HCT116 (cell line): ENCODE measurements at regions not wholly inside any gene's neighbourhood (a gene's known extent, or its start where the extent isn't known, plus 50 kb on each side); places are given as distances from the start of the nearest gene placed in this dataset.

Experiments
- ATAC-seq: fragments of 200-7000 bp; cut with Tn5 transposase; 2 replicates; pipeline ENCODE4 v1.9.1; 2020; ENCODE audit warnings: mild to moderate bottlenecking, moderate library complexity
- BruUV-seq: library from RNA; stranded (reverse); fragments of 400-500 nt; replicated peaks from 2 replicates; lab custom pipeline; 2021; lab: Mats Ljungman, UMichigan
- CTCF ChIA-PET: fragments of 300-600 bp; sonication (Branson Sonifier 250); formaldehyde crosslinking; loops from one replicate; lab custom pipeline; 2021; ENCODE audit warnings: antibody characterized with exemption; lab: Charles Lee
- POLR2A ChIA-PET: fragments of 300-600, 350-600 bp; sonication (Branson Sonifier 250); formaldehyde crosslinking; loops from one replicate; lab custom pipeline; 2021; ENCODE audit warnings: antibody characterized with exemption; lab: Charles Lee
- RAD21 ChIA-PET, 2 experiments: fragments of 300-600 bp; sonication (Branson Sonifier 250); formaldehyde crosslinking; loops; one replicate each; lab custom pipeline; 2023; ENCODE audit warnings: low total read pairs in 2 of 2; ENCODE audit not compliant: uncharacterized antibody in 2 of 2, unreplicated experiment in 2 of 2, low non-redundant PET in 1 of 2; lab: Charles Lee
- DNase-seq: peaks from one replicate; pipeline ENCODE4 v3.0.0-alpha.2; 2010; ENCODE audit warnings: low read depth, low spot score
- H2AFZ ChIP-seq: fragments of 200-600 bp; shearing (Covaris generic), sonication (generic); 2 replicates; pipeline ENCODE4 v1.6.1; 2017; ENCODE audit warnings: low read depth, mixed run types, mixed read lengths, antibody characterized with exemption, low read length; ENCODE audit not compliant: poor library complexity, severe bottlenecking
- H3K27ac ChIP-seq: 2 replicates; pipeline ENCODE4 v1.5.1; 2012; ENCODE audit warnings: low read depth, low read length
- H3K27me3 ChIP-seq: fragments of 200-600 bp; sonication (generic); 2 replicates; pipeline ENCODE4 v1.6.1; 2016; ENCODE audit warnings: mixed run types, low read length, mixed read lengths; ENCODE audit not compliant: insufficient read depth
- H3K36me3 ChIP-seq, 2 experiments: fragments of 200-500 bp in 1 of 2; fragments of 200-600 bp in 1 of 2; sonication (Bioruptor generic) in 1 of 2; sonication (generic) in 1 of 2; 2 replicates each; pipeline versions ENCODE4 v1.5.1 to v1.6.1; 2014 to 2016; ENCODE audit warnings: low read length in 2 of 2, inconsistent platforms in 1 of 2, mixed read lengths in 1 of 2, mixed run types in 1 of 2; ENCODE audit not compliant: insufficient read depth in 2 of 2, control insufficient read depth in 1 of 2
- H3K4me1 ChIP-seq, 2 experiments: fragments of 200-600 bp in 1 of 2; sonication (generic) in 1 of 2; 2 replicates each; pipeline versions ENCODE4 v1.5.1 to v1.6.1; 2012 to 2017; ENCODE audit warnings: low read length in 2 of 2, inconsistent platforms in 1 of 2, mild to moderate bottlenecking in 1 of 2, mixed read lengths in 1 of 2, mixed run types in 1 of 2, moderate library complexity in 1 of 2; ENCODE audit not compliant: insufficient read depth in 2 of 2, control insufficient read depth in 1 of 2
- H3K4me2 ChIP-seq: fragments of 200-600 bp; sonication (generic); 2 replicates; pipeline ENCODE4 v1.6.1; 2017; ENCODE audit warnings: mixed run types, low read length, mixed read lengths
- H3K4me3 ChIP-seq, 2 experiments: fragments of 200-600 bp in 1 of 2; sonication (generic) in 1 of 2; replicated peaks in 1 of 2; 2 replicates each; pipeline ENCODE4 v1.5.1; 2011 to 2016; ENCODE audit warnings: low read length in 2 of 2, control low read depth in 1 of 2, low read depth in 1 of 2, mild to moderate bottlenecking in 1 of 2, mixed read lengths in 1 of 2, mixed run types in 1 of 2
- H3K79me2 ChIP-seq: fragments of 200-600 bp; sonication (generic); 2 replicates; pipeline ENCODE4 v1.6.1; 2017; ENCODE audit warnings: mild to moderate bottlenecking, mixed run types, low read length, moderate library complexity, mixed read lengths; ENCODE audit not compliant: insufficient read depth
- H3K9ac ChIP-seq: fragments of 200-600 bp; sonication (generic); 2 replicates; pipeline ENCODE4 v1.6.1; 2016; ENCODE audit warnings: low read length, mixed read lengths
- H3K9me2 ChIP-seq: fragments of 200-600 bp; sonication (generic), shearing (Covaris generic); 2 replicates; pipeline ENCODE4 v1.6.1; 2017; ENCODE audit warnings: mixed run types, mild to moderate bottlenecking, moderate library complexity; ENCODE audit not compliant: insufficient read depth
- H3K9me3 ChIP-seq, 2 experiments: fragments of 200-500 bp in 1 of 2; fragments of 200-600 bp in 1 of 2; sonication (Bioruptor generic) in 1 of 2; sonication (generic) in 1 of 2; 2 replicates each; pipeline ENCODE4 v1.6.1; 2014 to 2017; ENCODE audit warnings: low read length in 2 of 2, mixed read lengths in 2 of 2, inconsistent platforms in 1 of 2, low read depth in 1 of 2, mild to moderate bottlenecking in 1 of 2, mixed run types in 1 of 2, moderate library complexity in 1 of 2; ENCODE audit not compliant: control insufficient read depth in 1 of 2, insufficient read depth in 1 of 2
- H4K20me1 ChIP-seq: fragments of 200-600 bp; sonication (generic), shearing (Covaris generic); 2 replicates; pipeline ENCODE4 v1.6.1; 2017; ENCODE audit warnings: mixed run types, mild to moderate bottlenecking, moderate library complexity; ENCODE audit not compliant: insufficient read depth
- CBX3 ChIP-seq: IDR thresholded peaks from 2 replicates; pipeline ENCODE4 v1.6.1; 2012; ENCODE audit warnings: low read depth
- EGR1 ChIP-seq: IDR thresholded peaks from 2 replicates; pipeline ENCODE4 v1.6.1; 2012; ENCODE audit warnings: low read depth
- ELF1 ChIP-seq: IDR thresholded peaks from 2 replicates; pipeline ENCODE4 v1.6.1; 2012; ENCODE audit warnings: low read depth, borderline replicate concordance
- EZH2 ChIP-seq: fragments of 200-600 bp; sonication (generic); IDR thresholded peaks from 2 replicates; pipeline ENCODE4 v1.6.1; 2017; ENCODE audit warnings: antibody characterized with exemption, mixed run types
- EZH2phosphoT487 ChIP-seq: fragments of 200-600 bp; IDR thresholded peaks from 2 replicates; pipeline ENCODE4 v1.6.1; 2018; ENCODE audit warnings: antibody characterized with exemption, borderline replicate concordance
- JUND ChIP-seq: IDR thresholded peaks from 2 replicates; pipeline ENCODE4 v1.6.1; 2012
- MAX ChIP-seq: IDR thresholded peaks from 2 replicates; pipeline ENCODE4 v1.6.1; 2012
- POLR2A ChIP-seq: IDR thresholded peaks from 2 replicates; pipeline ENCODE4 v1.7.0; 2011; ENCODE audit warnings: borderline replicate concordance; ENCODE audit not compliant: insufficient read depth, insufficient read length; ENCODE audit errors: extremely low read depth
- SIN3A ChIP-seq: IDR thresholded peaks from 2 replicates; pipeline ENCODE4 v1.6.1; 2012; ENCODE audit warnings: low read depth
- SRF ChIP-seq: IDR thresholded peaks from 2 replicates; pipeline ENCODE4 v1.6.1; 2012; ENCODE audit warnings: low read depth
- TCF7L2 ChIP-seq: IDR thresholded peaks from 2 replicates; pipeline ENCODE4 v1.7.0; 2011; ENCODE audit warnings: borderline replicate concordance, inconsistent platforms; ENCODE audit not compliant: insufficient read depth, insufficient read length; ENCODE audit errors: extremely low read depth
- YY1 ChIP-seq: IDR thresholded peaks from 2 replicates; pipeline ENCODE4 v1.6.1; 2011; ENCODE audit warnings: low read length, low read depth, moderate library complexity, mild to moderate bottlenecking; ENCODE audit not compliant: insufficient replicate concordance; ENCODE audit errors: extremely low read depth
- ZFX ChIP-seq: fragments of 450-650 bp; IDR thresholded peaks from 2 replicates; pipeline ENCODE4 v1.6.1; 2017
- intact Hi-C: fragments of 100-400 bp; cut with micrococcal nuclease; formaldehyde crosslinking; loops from 2 replicates; pipeline ENCODE4 v1.10.0; 2022
- TF ChIP-seq, protein P1 (sequence below): IDR thresholded peaks from 2 replicates; pipeline ENCODE4 v1.6.1; 2011; ENCODE audit warnings: mild to moderate bottlenecking, low read length, moderate library complexity; ENCODE audit not compliant: insufficient replicate concordance; ENCODE audit errors: extremely low read depth
- TF ChIP-seq, protein P2 (sequence below), 3 experiments: fragments of 200-600 bp in 1 of 3; sonication (generic) in 1 of 3; IDR thresholded peaks in 2 of 3; conservative IDR thresholded peaks in 1 of 3; 2 replicates each; pipeline ENCODE4 v1.5.1; 2012 to 2017; ENCODE audit warnings: low read depth in 2 of 3, low read length in 2 of 3, antibody characterized with exemption in 1 of 3, borderline replicate concordance in 1 of 3, control low read depth in 1 of 3, mild to moderate bottlenecking in 1 of 3, mixed read lengths in 1 of 3, mixed run types in 1 of 3, moderate library complexity in 1 of 3; ENCODE audit not compliant: insufficient read depth in 1 of 3
- TF ChIP-seq, protein P3 (sequence below): IDR thresholded peaks from 2 replicates; pipeline ENCODE4 v1.6.1; 2012; ENCODE audit warnings: low read depth

GRCh38 chr4:54173281-54173912, 55.7 kb upstream of the PDGFRA start:
- Histone ChIP-seq H3K27ac (no peak overlapping the region), H2AFZ (no peak overlapping the region), H3K4me1 (no peaks in the 10 kb centered on the region), H3K79me2 (no peaks in the 10 kb centered on the region), H3K9me2 (no peaks in the 10 kb centered on the region), H4K20me1 (no peaks in the 10 kb centered on the region), H3K9ac (no peak overlapping the region), H3K9me3 (no peaks in the 10 kb centered on the region), H3K36me3 (no peaks in the 10 kb centered on the region), H3K4me3 (no peak overlapping the region), H3K27me3 (no peaks in the 10 kb centered on the region), H3K4me2 (no peak overlapping the region)
- ChIA-PET POLR2A (no interaction called here), CTCF (no interaction called here), RAD21 (no interaction called here)
- no TSS peak for BruUV-seq
- intact Hi-C loops, result no loop called here
- no peak for ATAC-seq
- TF ChIP-seq YY1 (no peak), JUND (no peak), CBX3 (no peak), SRF (no peak), EZH2 (no peak), EZH2phosphoT487 (no peak), MAX (no peak), TCF7L2 (no peak), POLR2A (no peak), SIN3A (no peak), ELF1 (no peak), EGR1 (no peak), ZFX (no peak)
- TF ChIP-seq, protein P1, sequence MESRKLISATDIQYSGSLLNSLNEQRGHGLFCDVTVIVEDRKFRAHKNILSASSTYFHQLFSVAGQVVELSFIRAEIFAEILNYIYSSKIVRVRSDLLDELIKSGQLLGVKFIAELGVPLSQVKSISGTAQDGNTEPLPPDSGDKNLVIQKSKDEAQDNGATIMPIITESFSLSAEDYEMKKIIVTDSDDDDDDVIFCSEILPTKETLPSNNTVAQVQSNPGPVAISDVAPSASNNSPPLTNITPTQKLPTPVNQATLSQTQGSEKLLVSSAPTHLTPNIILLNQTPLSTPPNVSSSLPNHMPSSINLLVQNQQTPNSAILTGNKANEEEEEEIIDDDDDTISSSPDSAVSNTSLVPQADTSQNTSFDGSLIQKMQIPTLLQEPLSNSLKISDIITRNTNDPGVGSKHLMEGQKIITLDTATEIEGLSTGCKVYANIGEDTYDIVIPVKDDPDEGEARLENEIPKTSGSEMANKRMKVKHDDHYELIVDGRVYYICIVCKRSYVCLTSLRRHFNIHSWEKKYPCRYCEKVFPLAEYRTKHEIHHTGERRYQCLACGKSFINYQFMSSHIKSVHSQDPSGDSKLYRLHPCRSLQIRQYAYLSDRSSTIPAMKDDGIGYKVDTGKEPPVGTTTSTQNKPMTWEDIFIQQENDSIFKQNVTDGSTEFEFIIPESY, result no peak
- TF ChIP-seq, protein P2, sequence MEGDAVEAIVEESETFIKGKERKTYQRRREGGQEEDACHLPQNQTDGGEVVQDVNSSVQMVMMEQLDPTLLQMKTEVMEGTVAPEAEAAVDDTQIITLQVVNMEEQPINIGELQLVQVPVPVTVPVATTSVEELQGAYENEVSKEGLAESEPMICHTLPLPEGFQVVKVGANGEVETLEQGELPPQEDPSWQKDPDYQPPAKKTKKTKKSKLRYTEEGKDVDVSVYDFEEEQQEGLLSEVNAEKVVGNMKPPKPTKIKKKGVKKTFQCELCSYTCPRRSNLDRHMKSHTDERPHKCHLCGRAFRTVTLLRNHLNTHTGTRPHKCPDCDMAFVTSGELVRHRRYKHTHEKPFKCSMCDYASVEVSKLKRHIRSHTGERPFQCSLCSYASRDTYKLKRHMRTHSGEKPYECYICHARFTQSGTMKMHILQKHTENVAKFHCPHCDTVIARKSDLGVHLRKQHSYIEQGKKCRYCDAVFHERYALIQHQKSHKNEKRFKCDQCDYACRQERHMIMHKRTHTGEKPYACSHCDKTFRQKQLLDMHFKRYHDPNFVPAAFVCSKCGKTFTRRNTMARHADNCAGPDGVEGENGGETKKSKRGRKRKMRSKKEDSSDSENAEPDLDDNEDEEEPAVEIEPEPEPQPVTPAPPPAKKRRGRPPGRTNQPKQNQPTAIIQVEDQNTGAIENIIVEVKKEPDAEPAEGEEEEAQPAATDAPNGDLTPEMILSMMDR (IDR thresholded peaks at IDR 0.05 in 2 of 3, conservative IDR thresholded peaks at IDR 0.05 in 1 of 3; ENCODE audit: borderline replicate concordance in 1 of 3, insufficient read depth in 1 of 3, low read depth in 2 of 3, low read length in 2 of 3), result no peak
- TF ChIP-seq, protein P3, sequence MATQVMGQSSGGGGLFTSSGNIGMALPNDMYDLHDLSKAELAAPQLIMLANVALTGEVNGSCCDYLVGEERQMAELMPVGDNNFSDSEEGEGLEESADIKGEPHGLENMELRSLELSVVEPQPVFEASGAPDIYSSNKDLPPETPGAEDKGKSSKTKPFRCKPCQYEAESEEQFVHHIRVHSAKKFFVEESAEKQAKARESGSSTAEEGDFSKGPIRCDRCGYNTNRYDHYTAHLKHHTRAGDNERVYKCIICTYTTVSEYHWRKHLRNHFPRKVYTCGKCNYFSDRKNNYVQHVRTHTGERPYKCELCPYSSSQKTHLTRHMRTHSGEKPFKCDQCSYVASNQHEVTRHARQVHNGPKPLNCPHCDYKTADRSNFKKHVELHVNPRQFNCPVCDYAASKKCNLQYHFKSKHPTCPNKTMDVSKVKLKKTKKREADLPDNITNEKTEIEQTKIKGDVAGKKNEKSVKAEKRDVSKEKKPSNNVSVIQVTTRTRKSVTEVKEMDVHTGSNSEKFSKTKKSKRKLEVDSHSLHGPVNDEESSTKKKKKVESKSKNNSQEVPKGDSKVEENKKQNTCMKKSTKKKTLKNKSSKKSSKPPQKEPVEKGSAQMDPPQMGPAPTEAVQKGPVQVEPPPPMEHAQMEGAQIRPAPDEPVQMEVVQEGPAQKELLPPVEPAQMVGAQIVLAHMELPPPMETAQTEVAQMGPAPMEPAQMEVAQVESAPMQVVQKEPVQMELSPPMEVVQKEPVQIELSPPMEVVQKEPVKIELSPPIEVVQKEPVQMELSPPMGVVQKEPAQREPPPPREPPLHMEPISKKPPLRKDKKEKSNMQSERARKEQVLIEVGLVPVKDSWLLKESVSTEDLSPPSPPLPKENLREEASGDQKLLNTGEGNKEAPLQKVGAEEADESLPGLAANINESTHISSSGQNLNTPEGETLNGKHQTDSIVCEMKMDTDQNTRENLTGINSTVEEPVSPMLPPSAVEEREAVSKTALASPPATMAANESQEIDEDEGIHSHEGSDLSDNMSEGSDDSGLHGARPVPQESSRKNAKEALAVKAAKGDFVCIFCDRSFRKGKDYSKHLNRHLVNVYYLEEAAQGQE, result no peak
- no peak for DNase-seq
